ENCODE measurements at regions not wholly inside any gene's neighbourhood (a gene's known extent, or its start where the extent isn't known, plus 50 kb on each side); places are given as distances from the start of the nearest gene placed in this dataset.

GRCh38 chr2:14977021-14977420, 344.5 kb downstream of the LRATD1 start:
- no peak overlapping the region for H3K27ac ChIP-seq
- TF ChIP-seq ZFX (IDR thresholded peaks at IDR 0.05), result no peak
- TF ChIP-seq CTCF (conservative IDR thresholded peaks at IDR 0.05), result no peak

GRCh38 chr2:14978845-14979244, 346.3 kb downstream of the LRATD1 start:
- no peak for TF ChIP-seq CTCF (conservative IDR thresholded peaks at IDR 0.05)
- no peak for TF ChIP-seq ZFX (IDR thresholded peaks at IDR 0.05)
- H3K27ac ChIP-seq, result no peak overlapping the region

DNA sequence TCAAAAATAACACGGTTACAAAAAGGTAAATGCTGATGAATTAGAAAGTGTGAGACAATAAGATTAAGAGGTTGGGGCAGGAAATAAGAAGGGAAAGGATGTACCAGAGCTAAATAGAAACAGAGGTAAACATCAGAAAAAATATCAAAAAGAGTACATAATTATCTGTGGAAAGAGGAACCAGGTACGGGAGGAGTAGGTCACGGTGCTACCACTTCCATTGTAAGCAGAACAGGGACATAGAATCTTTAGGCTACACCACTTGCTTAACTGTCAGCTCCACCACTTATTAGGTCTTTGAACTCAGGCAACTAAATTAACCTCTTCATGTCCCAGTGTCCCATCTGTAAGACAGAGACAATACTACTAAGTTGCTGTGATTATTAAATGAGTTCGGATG, 350.3 kb downstream of the LRATD1 start:
- H3K27ac ChIP-seq, result no peak overlapping the region
- TF ChIP-seq ZFX (IDR thresholded peaks at IDR 0.05) (no peak), CTCF (conservative IDR thresholded peaks at IDR 0.05) (no peak)

GRCh38 chr2:14988600-14988999, 356.1 kb downstream of the LRATD1 start:
- no peak overlapping the region for H3K27ac ChIP-seq
- no peak for TF ChIP-seq CTCF (conservative IDR thresholded peaks at IDR 0.05)
- no peak for TF ChIP-seq ZFX (IDR thresholded peaks at IDR 0.05)

- no peak overlapping the region for H3K27ac ChIP-seq
These were observed 359.2 kb downstream of the LRATD1 start for GRCh38 chr2:14991723-14992122.

DNA sequence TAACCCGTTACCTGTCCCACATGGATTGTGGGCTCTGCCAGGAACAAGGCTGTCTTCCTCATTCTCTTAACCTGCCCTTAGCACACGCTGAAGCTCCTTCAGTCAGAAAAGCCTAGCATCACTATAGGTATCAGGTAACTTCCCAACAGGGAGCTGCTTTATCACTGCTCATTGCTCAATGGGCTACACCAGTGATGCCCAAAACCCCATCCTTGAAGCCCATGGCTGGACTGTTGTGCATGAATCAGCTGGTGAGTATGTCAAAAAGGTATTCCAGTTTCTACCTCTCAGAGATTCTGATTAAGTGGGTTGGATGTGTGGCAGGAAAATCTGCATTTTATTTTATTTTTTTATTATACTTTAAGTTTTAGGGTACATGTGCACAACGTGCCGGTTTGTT, 362.2 kb downstream of the LRATD1 start:
- no peak overlapping the region for H3K27ac ChIP-seq
- TF ChIP-seq ZFX (IDR thresholded peaks at IDR 0.05), result no peak

More at GRCh38 chr2:14991723-14992122, 359.2 kb downstream of the LRATD1 start:
- TF ChIP-seq CTCF (conservative IDR thresholded peaks at IDR 0.05) (no peak), ZFX (IDR thresholded peaks at IDR 0.05) (no peak)

DNA sequence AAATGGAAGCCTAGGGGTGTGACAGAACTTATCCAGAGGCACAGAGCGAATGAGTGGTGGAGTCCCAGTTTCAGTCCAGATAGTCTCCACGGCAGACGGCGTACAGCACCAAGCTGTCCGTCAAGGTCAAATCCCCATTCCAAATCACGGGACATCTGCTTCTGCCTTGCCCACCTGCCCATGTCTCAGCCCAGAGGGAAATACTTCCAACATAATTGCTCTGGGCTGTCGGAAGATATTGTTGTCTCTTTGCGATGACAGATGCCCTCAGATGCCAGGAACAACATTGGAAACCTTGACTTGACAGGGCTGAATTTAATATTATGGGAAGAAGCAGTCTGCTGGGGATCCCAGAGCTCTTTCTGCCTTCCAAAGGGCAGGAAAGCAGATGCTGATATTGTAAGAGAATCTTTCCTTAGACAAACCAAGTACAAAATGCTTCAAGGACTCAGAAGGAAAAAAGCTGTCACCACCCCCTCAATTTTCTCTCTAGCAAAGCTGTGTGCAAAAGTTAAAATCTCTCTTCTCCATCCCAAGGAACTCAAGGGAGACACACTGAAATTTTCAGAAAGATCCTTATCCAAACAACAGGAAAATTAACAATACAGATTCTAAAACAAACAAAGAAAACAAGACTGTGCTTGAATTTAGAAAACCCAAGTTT, 364.0 kb downstream of the LRATD1 start:
- TF ChIP-seq ZFX (IDR thresholded peaks at IDR 0.05) (no peak), CTCF (conservative IDR thresholded peaks at IDR 0.05) (no peak)
- no peak overlapping the region for H3K27ac ChIP-seq

GRCh38 chr2:14998546-14998945, 366.0 kb downstream of the LRATD1 start:
- TF ChIP-seq ZFX (IDR thresholded peaks at IDR 0.05), result no peak
- no peak overlapping the region for H3K27ac ChIP-seq

Measured in C4-2B (cell line).